Neural crest cell (in vitro differentiated cells): ENCODE measurements at regions not wholly inside any gene's neighbourhood (a gene's known extent, or its start where the extent isn't known, plus 50 kb on each side); places are given as distances from the start of the nearest gene placed in this dataset.

ENCODE experiments used
- DNase-seq: peaks from one replicate; pipeline ENCODE4 v3.0.0; 2021; ENCODE audit warnings: low read depth, mixed read lengths, low spot score
- H3K27ac Mint-ChIP-seq: one replicate; pipeline ENCODE4 v1.8.0; 2021; ENCODE audit warnings: mild to moderate bottlenecking, mixed read lengths; ENCODE audit not compliant: unreplicated experiment
- H3K27me3 Mint-ChIP-seq: 2 replicates; pipeline ENCODE4 v1.8.0; 2021; ENCODE audit warnings: low read depth, mild to moderate bottlenecking, mixed read lengths
- H3K36me3 Mint-ChIP-seq: 2 replicates; pipeline ENCODE4 v1.8.0; 2021; ENCODE audit warnings: low read depth, mild to moderate bottlenecking, mixed read lengths
- H3K4me1 Mint-ChIP-seq: 2 replicates; pipeline ENCODE4 v1.8.0; 2021; ENCODE audit warnings: mixed read lengths
- H3K4me3 Mint-ChIP-seq: one replicate; pipeline ENCODE4 v1.8.0; 2021; ENCODE audit warnings: mild to moderate bottlenecking, mixed read lengths
- H3K9me3 Mint-ChIP-seq: 2 replicates; pipeline ENCODE4 v1.8.0; 2021; ENCODE audit warnings: mixed read lengths
- TF ChIP-seq, protein P1 (sequence below): fragments of 200-600 bp; sonication (generic); conservative IDR thresholded peaks from 2 replicates; pipeline ENCODE4 v1.5.0; 2021; ENCODE audit warnings: antibody characterized with exemption, mild to moderate bottlenecking

DNA sequence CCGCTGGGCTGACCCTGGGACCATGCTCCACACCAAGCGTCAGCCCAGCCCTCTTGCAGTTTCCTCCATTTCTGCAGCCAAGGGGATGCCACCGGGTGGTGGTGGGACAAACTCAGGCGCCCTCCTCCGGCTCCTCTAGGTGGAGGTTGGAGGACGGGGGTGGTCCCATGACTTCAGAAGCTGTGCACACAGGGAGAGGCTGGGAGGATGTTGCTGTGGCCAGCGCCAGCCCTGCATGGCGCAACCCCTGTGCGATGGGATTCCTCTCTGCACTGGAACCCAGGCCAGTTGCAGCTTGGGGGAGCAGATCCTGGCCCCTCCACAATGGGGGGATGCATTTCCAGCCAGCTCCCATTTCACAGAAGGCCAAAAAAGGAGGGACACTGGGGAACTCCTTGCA is 246.5 kb downstream of the C16orf95 start:
- Mint-ChIP-seq H3K36me3 (no peaks in the 10 kb centered on the region), H3K4me3 (no peak overlapping the region), H3K27me3 (peaks cover 18% of the 10 kb centered on the region), H3K4me1 (peaks cover 39% of the 10 kb centered on the region), H3K27ac (no peak overlapping the region), H3K9me3 (no peaks in the 10 kb centered on the region)
- TF ChIP-seq, protein P1, sequence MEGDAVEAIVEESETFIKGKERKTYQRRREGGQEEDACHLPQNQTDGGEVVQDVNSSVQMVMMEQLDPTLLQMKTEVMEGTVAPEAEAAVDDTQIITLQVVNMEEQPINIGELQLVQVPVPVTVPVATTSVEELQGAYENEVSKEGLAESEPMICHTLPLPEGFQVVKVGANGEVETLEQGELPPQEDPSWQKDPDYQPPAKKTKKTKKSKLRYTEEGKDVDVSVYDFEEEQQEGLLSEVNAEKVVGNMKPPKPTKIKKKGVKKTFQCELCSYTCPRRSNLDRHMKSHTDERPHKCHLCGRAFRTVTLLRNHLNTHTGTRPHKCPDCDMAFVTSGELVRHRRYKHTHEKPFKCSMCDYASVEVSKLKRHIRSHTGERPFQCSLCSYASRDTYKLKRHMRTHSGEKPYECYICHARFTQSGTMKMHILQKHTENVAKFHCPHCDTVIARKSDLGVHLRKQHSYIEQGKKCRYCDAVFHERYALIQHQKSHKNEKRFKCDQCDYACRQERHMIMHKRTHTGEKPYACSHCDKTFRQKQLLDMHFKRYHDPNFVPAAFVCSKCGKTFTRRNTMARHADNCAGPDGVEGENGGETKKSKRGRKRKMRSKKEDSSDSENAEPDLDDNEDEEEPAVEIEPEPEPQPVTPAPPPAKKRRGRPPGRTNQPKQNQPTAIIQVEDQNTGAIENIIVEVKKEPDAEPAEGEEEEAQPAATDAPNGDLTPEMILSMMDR, result no peak
- no peak for DNase-seq

DNA sequence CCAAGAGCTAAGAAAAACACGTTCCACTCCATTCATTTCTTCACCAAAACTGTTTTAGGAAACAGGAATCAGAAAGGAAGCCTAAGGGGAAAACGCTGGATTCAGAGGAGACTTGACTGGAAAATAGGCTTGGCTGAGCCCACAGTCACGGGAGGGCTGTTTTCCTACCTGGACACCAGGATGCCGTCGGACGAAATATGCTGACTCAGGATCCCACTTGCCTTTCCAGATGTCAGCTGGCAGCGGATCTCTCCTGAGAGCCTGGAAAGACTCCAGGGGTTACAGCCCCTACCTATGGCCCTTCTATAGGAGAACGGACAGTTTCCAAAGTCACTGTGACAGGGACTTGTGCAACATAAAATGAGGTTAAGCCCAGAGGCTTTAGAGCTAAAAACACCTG is 245.1 kb downstream of the C16orf95 start:
- TF ChIP-seq, protein P1, result no peak
- no peak overlapping the region for H3K27ac Mint-ChIP-seq

GRCh38 chr16:87074641-87075318 is 242.4 kb downstream of the C16orf95 start:
- no peak overlapping the region for H3K4me3 Mint-ChIP-seq

More for the DNA sequence above, 245.1 kb downstream of the C16orf95 start:
- DNase-seq, result no peak
- Mint-ChIP-seq H3K4me3 (no peak overlapping the region), H3K36me3 (no peaks in the 10 kb centered on the region), H3K9me3 (no peaks in the 10 kb centered on the region), H3K27me3 (peaks cover 21% of the 10 kb centered on the region), H3K4me1 (peaks cover 34% of the 10 kb centered on the region)

GRCh38 chr16:87075319-87075860 is 241.8 kb downstream of the C16orf95 start:
- peak overlapping the region; percentile 45 for H3K27ac Mint-ChIP-seq
- H3K4me3 Mint-ChIP-seq, result no peak overlapping the region
- peaks cover 11% of the 10 kb centered on the region for H3K9me3 Mint-ChIP-seq
- no peak for DNase-seq
- peaks cover 15% of the 10 kb centered on the region for H3K4me1 Mint-ChIP-seq
- TF ChIP-seq, protein P1, result no peak
- H3K36me3 Mint-ChIP-seq, result peaks cover 10% of the 10 kb centered on the region
- H3K27me3 Mint-ChIP-seq, result peaks cover 12% of the 10 kb centered on the region

More at GRCh38 chr16:87074641-87075318, 242.4 kb downstream of the C16orf95 start:
- Mint-ChIP-seq H3K9me3 (peaks cover 8% of the 10 kb centered on the region), H3K36me3 (peaks cover 8% of the 10 kb centered on the region), H3K4me1 (peaks cover 15% of the 10 kb centered on the region), H3K27ac (peak overlapping the region; percentile 45), H3K27me3 (peaks cover 17% of the 10 kb centered on the region)
- TF ChIP-seq, protein P1, result no peak
- no peak for DNase-seq

DNA sequence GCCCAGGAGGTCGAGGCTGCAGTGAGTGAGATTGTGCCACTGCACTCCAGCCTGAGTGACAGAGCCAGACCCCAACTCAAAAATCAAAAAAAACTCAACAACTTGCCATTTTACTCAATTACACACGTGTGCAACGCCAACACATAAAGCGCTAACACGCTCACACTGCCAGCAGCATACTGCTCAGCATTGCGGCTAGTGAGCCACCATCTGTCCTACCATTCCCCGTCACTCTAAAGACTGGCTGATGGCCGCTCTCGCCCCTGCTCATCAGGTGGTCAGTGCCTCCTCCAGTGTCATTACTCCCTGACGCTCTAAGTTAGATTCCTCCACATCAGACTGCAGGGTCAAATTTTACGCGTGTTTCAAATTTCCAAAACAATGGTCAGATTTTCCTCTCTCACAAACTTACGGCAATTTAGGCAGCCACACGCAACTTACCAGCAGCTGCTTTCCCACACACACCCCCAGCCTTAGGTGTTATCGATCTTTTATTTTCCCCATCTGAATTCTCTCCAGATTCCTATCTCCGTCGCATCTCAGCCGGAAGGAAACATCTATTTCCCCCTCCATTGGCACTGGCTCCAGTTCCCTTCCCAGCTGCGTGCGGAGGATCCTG is 240.8 kb downstream of the C16orf95 start:
- H3K4me1 Mint-ChIP-seq, result peaks cover 15% of the 10 kb centered on the region
- TF ChIP-seq, protein P1, result no peak
- peaks cover 12% of the 10 kb centered on the region for H3K36me3 Mint-ChIP-seq
- DNase-seq, result no peak
- peaks cover 15% of the 10 kb centered on the region for H3K9me3 Mint-ChIP-seq
- peaks cover 8% of the 10 kb centered on the region for H3K27me3 Mint-ChIP-seq
- H3K27ac Mint-ChIP-seq, result peak overlapping the region; percentile 63
- H3K4me3 Mint-ChIP-seq, result no peak overlapping the region
